ENCODE measurements at regions not wholly inside any gene's neighbourhood (a gene's known extent, or its start where the extent isn't known, plus 50 kb on each side); places are given as distances from the start of the nearest gene placed in this dataset.

DNA sequence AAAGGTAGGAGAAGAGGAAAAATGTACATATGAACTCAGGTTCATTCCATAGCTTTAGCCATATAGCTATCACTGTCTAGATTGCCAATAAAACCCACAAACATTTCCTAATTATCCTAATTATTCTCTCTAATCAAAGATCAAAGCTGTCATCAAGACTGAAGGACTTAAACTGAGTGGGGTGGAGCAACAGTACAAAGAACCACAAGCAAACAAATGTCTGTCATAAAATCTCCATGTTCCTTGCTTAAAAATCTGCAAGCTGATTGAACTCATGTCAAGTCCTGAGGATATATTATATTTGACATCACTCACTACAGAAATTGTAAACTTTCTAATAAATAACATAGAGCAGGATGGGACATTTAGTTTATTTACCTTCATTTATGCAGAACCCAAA lies 315.9 kb downstream of the SNX13 start:
- H3K9ac ChIP-seq (ENCODE audit: low read length): no peak overlapping the region
- TF ChIP-seq EZH2phosphoT487 (IDR thresholded peaks at IDR 0.05; ENCODE audit: low read depth): no peak
- TF ChIP-seq, protein P1, sequence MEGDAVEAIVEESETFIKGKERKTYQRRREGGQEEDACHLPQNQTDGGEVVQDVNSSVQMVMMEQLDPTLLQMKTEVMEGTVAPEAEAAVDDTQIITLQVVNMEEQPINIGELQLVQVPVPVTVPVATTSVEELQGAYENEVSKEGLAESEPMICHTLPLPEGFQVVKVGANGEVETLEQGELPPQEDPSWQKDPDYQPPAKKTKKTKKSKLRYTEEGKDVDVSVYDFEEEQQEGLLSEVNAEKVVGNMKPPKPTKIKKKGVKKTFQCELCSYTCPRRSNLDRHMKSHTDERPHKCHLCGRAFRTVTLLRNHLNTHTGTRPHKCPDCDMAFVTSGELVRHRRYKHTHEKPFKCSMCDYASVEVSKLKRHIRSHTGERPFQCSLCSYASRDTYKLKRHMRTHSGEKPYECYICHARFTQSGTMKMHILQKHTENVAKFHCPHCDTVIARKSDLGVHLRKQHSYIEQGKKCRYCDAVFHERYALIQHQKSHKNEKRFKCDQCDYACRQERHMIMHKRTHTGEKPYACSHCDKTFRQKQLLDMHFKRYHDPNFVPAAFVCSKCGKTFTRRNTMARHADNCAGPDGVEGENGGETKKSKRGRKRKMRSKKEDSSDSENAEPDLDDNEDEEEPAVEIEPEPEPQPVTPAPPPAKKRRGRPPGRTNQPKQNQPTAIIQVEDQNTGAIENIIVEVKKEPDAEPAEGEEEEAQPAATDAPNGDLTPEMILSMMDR (IDR thresholded peaks at IDR 0.05; ENCODE audit: low read depth, low read length): no peak
- H3K4me3 ChIP-seq (ENCODE audit: low read length): no peak overlapping the region
- H4K20me1 ChIP-seq (ENCODE audit: insufficient read depth, low read length): no peaks in the 10 kb centered on the region
- H3K27me3 ChIP-seq (ENCODE audit: low read depth, low read length): no peaks in the 10 kb centered on the region
- no peak overlapping the region for H2AFZ ChIP-seq (ENCODE audit: low read depth, low read length)
- H3K4me2 ChIP-seq (ENCODE audit: low read length): no peak overlapping the region
- H3K36me3 ChIP-seq (replicated peaks; ENCODE audit: low read depth, low read length): no peaks in the 10 kb centered on the region
- H3K9me3 ChIP-seq (ENCODE audit: insufficient read depth, low read length): no peaks in the 10 kb centered on the region
- no peak overlapping the region for H3K27ac ChIP-seq (ENCODE audit: low read length)
- H3K79me2 ChIP-seq (ENCODE audit: low read length): no peaks in the 10 kb centered on the region
- H3K4me1 ChIP-seq (ENCODE audit: low read length): no peaks in the 10 kb centered on the region

DNA sequence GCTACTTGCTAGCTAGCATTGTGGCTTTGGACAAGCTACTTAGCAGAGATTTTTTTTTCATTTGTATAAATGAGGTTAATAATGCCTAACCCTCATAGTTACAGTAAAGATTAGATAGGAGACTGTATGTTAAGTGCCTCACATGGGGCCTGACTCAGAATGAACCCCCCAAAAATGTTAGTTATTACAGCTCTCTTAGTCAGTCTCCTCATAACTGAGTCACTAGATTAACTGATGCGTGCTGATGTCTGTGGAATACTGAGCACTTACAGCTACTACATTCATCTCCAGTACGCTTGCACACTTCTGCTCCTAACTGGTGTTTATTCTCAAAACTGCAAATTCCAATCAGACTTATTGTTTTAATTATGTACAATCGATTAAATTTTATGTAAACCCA lies 315.3 kb downstream of the SNX13 start:
- H3K9me3 ChIP-seq (ENCODE audit: insufficient read depth, low read length): no peaks in the 10 kb centered on the region
- H4K20me1 ChIP-seq (ENCODE audit: insufficient read depth, low read length): no peaks in the 10 kb centered on the region
- H3K4me3 ChIP-seq (ENCODE audit: low read length): no peak overlapping the region
- no peak overlapping the region for H3K27ac ChIP-seq (ENCODE audit: low read length)
- no peak overlapping the region for H2AFZ ChIP-seq (ENCODE audit: low read depth, low read length)
- H3K27me3 ChIP-seq (ENCODE audit: low read depth, low read length): no peaks in the 10 kb centered on the region
- H3K79me2 ChIP-seq (ENCODE audit: low read length): no peaks in the 10 kb centered on the region
- no peaks in the 10 kb centered on the region for H3K4me1 ChIP-seq (ENCODE audit: low read length)
- H3K9ac ChIP-seq (ENCODE audit: low read length): no peak overlapping the region
- no peaks in the 10 kb centered on the region for H3K36me3 ChIP-seq (replicated peaks; ENCODE audit: low read depth, low read length)
- no peak overlapping the region for H3K4me2 ChIP-seq (ENCODE audit: low read length)
- TF ChIP-seq, protein P1 (IDR thresholded peaks at IDR 0.05; ENCODE audit: low read depth, low read length): no peak
- no peak for TF ChIP-seq EZH2phosphoT487 (IDR thresholded peaks at IDR 0.05; ENCODE audit: low read depth)

DNA sequence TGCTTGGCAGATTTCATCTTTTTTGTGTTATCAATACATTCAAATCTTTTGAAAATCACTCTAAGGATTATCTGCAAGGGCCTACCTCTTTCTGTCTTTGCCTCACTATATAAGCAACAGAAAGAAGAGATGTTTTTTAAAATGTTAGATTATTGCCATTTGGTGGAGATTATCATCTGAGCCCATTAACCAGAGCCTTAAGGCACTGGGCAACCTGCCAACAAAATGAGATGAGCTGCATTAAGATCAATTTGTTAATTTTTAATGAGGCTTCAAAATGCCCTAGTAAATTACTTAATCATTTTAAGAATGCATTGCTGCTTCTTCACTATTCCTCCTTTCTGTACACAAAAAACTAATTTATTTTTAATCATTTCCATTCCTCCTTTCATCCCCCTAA lies 314.1 kb downstream of the SNX13 start:
- TF ChIP-seq EZH2phosphoT487 (IDR thresholded peaks at IDR 0.05; ENCODE audit: low read depth): no peak
- TF ChIP-seq, protein P1 (IDR thresholded peaks at IDR 0.05; ENCODE audit: low read depth, low read length): no peak
- Histone ChIP-seq H3K36me3 (replicated peaks; ENCODE audit: low read depth, low read length) (no peaks in the 10 kb centered on the region), H3K27me3 (ENCODE audit: low read depth, low read length) (no peaks in the 10 kb centered on the region), H4K20me1 (ENCODE audit: insufficient read depth, low read length) (no peaks in the 10 kb centered on the region), H3K9me3 (ENCODE audit: insufficient read depth, low read length) (no peaks in the 10 kb centered on the region), H3K9ac (ENCODE audit: low read length) (no peak overlapping the region), H2AFZ (ENCODE audit: low read depth, low read length) (no peak overlapping the region), H3K27ac (ENCODE audit: low read length) (no peak overlapping the region), H3K4me2 (ENCODE audit: low read length) (no peak overlapping the region), H3K4me1 (ENCODE audit: low read length) (no peaks in the 10 kb centered on the region), H3K79me2 (ENCODE audit: low read length) (no peaks in the 10 kb centered on the region), H3K4me3 (ENCODE audit: low read length) (no peak overlapping the region)

DNA sequence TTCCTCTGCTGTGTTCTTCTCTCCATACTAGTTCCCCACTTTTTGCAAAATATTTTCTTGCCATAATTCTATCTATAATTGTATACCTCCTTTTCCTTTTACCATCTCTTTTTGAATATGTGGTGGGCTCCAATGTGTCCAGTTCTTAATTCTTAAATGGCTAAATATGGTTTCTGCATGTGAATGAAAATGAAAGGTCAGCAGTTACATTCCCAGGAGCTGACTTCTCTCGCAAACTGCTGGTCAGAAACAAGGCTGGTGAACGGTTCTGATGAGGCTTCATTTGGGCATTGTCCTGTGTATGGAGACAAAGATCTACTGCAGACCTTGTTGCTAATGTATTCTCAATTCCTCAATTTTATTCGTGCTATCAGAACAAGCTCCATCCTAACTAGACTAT lies 309.2 kb downstream of the SNX13 start:
- no peaks in the 10 kb centered on the region for H3K27me3 ChIP-seq (ENCODE audit: low read depth, low read length)
- no peak overlapping the region for H3K9ac ChIP-seq (ENCODE audit: low read length)
- H4K20me1 ChIP-seq (ENCODE audit: insufficient read depth, low read length): no peaks in the 10 kb centered on the region
- H3K4me3 ChIP-seq (ENCODE audit: low read length): no peak overlapping the region
- H2AFZ ChIP-seq (ENCODE audit: low read depth, low read length): no peak overlapping the region
- no peak overlapping the region for H3K4me2 ChIP-seq (ENCODE audit: low read length)
- H3K79me2 ChIP-seq (ENCODE audit: low read length): no peaks in the 10 kb centered on the region
- H3K36me3 ChIP-seq (replicated peaks; ENCODE audit: low read depth, low read length): no peaks in the 10 kb centered on the region
- H3K27ac ChIP-seq (ENCODE audit: low read length): no peak overlapping the region
- no peak for TF ChIP-seq EZH2phosphoT487 (IDR thresholded peaks at IDR 0.05; ENCODE audit: low read depth)
- TF ChIP-seq, protein P1 (IDR thresholded peaks at IDR 0.05; ENCODE audit: low read depth, low read length): no peak
- no peaks in the 10 kb centered on the region for H3K9me3 ChIP-seq (ENCODE audit: insufficient read depth, low read length)
- H3K4me1 ChIP-seq (ENCODE audit: low read length): no peaks in the 10 kb centered on the region
